H1 (cell line): ENCODE measurements at regions not wholly inside any gene's neighbourhood (a gene's known extent, or its start where the extent isn't known, plus 50 kb on each side); places are given as distances from the start of the nearest gene placed in this dataset.

Experiments used
- CTCF ChIA-PET: fragments of 300-600 bp; sonication (Branson Sonifier 250); formaldehyde crosslinking; loops from one replicate; lab custom pipeline; 2021; ENCODE audit not compliant: partially characterized antibody; lab: Charles Lee
- POLR2A ChIA-PET: fragments of 300-600 bp; sonication (Branson Sonifier 250); formaldehyde crosslinking; loops from one replicate; lab custom pipeline; 2021; ENCODE audit warnings: inconsistent platforms; ENCODE audit not compliant: partially characterized antibody; lab: Charles Lee
- DNase-seq, 2 experiments: peaks; one replicate each; pipeline versions ENCODE4 v3.0.0 to v3.0.0-alpha.2; 2010 to 2022; ENCODE audit warnings: low spot score in 2 of 2, low read depth in 1 of 2, mixed read lengths in 1 of 2
- FAIRE-seq: peaks from 2 replicates; lab custom pipeline; 2011; peaks lifted over from hg19 to GRCh38; lab: Jason Lieb, UNC
- H2AFZ ChIP-seq: 2 replicates; pipeline ENCODE4 v1.8.1; 2012; ENCODE audit warnings: low read length, inconsistent platforms
- H2AK5ac ChIP-seq: 2 replicates; pipeline ENCODE4 v1.6.1; 2013; ENCODE audit warnings: low read depth, low read length
- H2BK120ac ChIP-seq: replicated peaks from 2 replicates; pipeline ENCODE3; 2013; ENCODE audit warnings: low read depth, low read length, inconsistent platforms
- H2BK12ac ChIP-seq: 2 replicates; pipeline ENCODE4 v1.6.1; 2013; ENCODE audit warnings: low read depth, low read length
- H2BK15ac ChIP-seq: 2 replicates; pipeline ENCODE4 v1.6.1; 2013; ENCODE audit warnings: low read length
- H2BK20ac ChIP-seq: 2 replicates; pipeline ENCODE4 v1.6.1; 2013; ENCODE audit warnings: low read length
- H2BK5ac ChIP-seq: 2 replicates; pipeline ENCODE4 v1.6.1; 2013; ENCODE audit warnings: low read depth, low read length
- H3K14ac ChIP-seq: 2 replicates; pipeline ENCODE4 v1.6.1; 2013; ENCODE audit warnings: inconsistent platforms; ENCODE audit not compliant: insufficient read length
- H3K18ac ChIP-seq: 2 replicates; pipeline ENCODE4 v1.6.1; 2013; ENCODE audit warnings: low read length; ENCODE audit errors: extremely low read depth
- H3K23ac ChIP-seq: 2 replicates; pipeline ENCODE4 v1.6.1; 2013; ENCODE audit warnings: inconsistent platforms; ENCODE audit not compliant: insufficient read length
- H3K23me2 ChIP-seq: 2 replicates; pipeline ENCODE4 v1.6.1; 2013; ENCODE audit warnings: low read depth, low read length
- H3K27ac ChIP-seq: 2 replicates; pipeline ENCODE4 v1.6.1; 2011; ENCODE audit warnings: low read depth, low read length, inconsistent platforms
- H3K27me3 ChIP-seq, 4 experiments: replicated peaks in 1 of 4; 1 replicate in 1 of 4; 2 replicates in 3 of 4; pipeline versions ENCODE4 v1.6.1 to v1.8.1; 2011 to 2013; ENCODE audit warnings: low read length in 3 of 4, mild to moderate bottlenecking in 3 of 4, inconsistent platforms in 2 of 4, mixed read lengths in 2 of 4, moderate library complexity in 1 of 4; ENCODE audit not compliant: control insufficient read depth in 3 of 4, insufficient read depth in 3 of 4; ENCODE audit errors: extremely low read depth in 1 of 4
- H3K36me3 ChIP-seq, 4 experiments: 2 replicates each; pipeline versions ENCODE4 v1.6.1 to v1.8.1; 2011 to 2013; ENCODE audit warnings: mild to moderate bottlenecking in 4 of 4, low read length in 3 of 4, moderate library complexity in 2 of 4, control low read depth in 1 of 4, inconsistent platforms in 1 of 4; ENCODE audit not compliant: insufficient read depth in 4 of 4, control insufficient read depth in 2 of 4
- H3K4ac ChIP-seq: replicated peaks from 2 replicates; pipeline ENCODE3; 2013; ENCODE audit warnings: low read length, low read depth, mixed read lengths, inconsistent platforms; ENCODE audit not compliant: insufficient read length
- H3K4me1 ChIP-seq, 4 experiments: replicated peaks in 1 of 4; 1 replicate in 1 of 4; 2 replicates in 3 of 4; pipeline versions ENCODE4 v1.6.1 to v1.8.1; 2011 to 2013; ENCODE audit warnings: low read length in 3 of 4, inconsistent platforms in 2 of 4, mixed read lengths in 1 of 4; ENCODE audit not compliant: insufficient read depth in 4 of 4, control insufficient read depth in 3 of 4
- H3K4me2 ChIP-seq, 2 experiments: 2 replicates each; pipeline versions ENCODE4 v1.6.1 to v1.8.1; 2011 to 2013; ENCODE audit warnings: low read depth in 2 of 2, low read length in 2 of 2, control low read depth in 1 of 2, inconsistent platforms in 1 of 2, mild to moderate bottlenecking in 1 of 2; ENCODE audit not compliant: insufficient read depth in 1 of 2
- H3K4me3 ChIP-seq, 4 experiments: fragments of 200-600, 300-600 bp in 1 of 4; sonication (generic), shearing (Covaris generic), sonication (Bioruptor Twin) in 1 of 4; 2 replicates each; pipeline versions ENCODE4 v1.5.1 to v1.8.1; 2011 to 2016; ENCODE audit warnings: low read length in 4 of 4, low read depth in 3 of 4, control low read depth in 2 of 4, inconsistent platforms in 2 of 4, mild to moderate bottlenecking in 2 of 4, mixed read lengths in 1 of 4, moderate library complexity in 1 of 4; ENCODE audit not compliant: insufficient read depth in 2 of 4; ENCODE audit errors: extremely low read depth in 1 of 4
- H3K56ac ChIP-seq: replicated peaks from 2 replicates; pipeline ENCODE3; 2013; ENCODE audit warnings: low read depth, mild to moderate bottlenecking, mixed read lengths, low read length, inconsistent platforms; ENCODE audit not compliant: insufficient read length
- H3K79me1 ChIP-seq: 2 replicates; pipeline ENCODE4 v1.6.1; 2013; ENCODE audit warnings: low read depth, low read length, control low read depth
- H3K79me2 ChIP-seq, 2 experiments: 2 replicates each; pipeline versions ENCODE4 v1.6.1 to v1.8.1; 2012 to 2013; ENCODE audit warnings: low read length in 2 of 2, mild to moderate bottlenecking in 2 of 2, inconsistent platforms in 1 of 2; ENCODE audit not compliant: insufficient read depth in 2 of 2, control insufficient read depth in 1 of 2
- H3K9ac ChIP-seq, 4 experiments: replicated peaks in 1 of 4; 1 replicate in 1 of 4; 2 replicates in 3 of 4; pipeline versions ENCODE4 v1.6.1 to v1.8.1; 2011 to 2013; ENCODE audit warnings: low read depth in 3 of 4, low read length in 3 of 4, control low read depth in 2 of 4, mild to moderate bottlenecking in 2 of 4, moderate library complexity in 2 of 4, inconsistent platforms in 1 of 4; ENCODE audit errors: extremely low read depth in 1 of 4
- H3K9me3 ChIP-seq, 2 experiments: 2 replicates each; pipeline versions ENCODE4 v1.6.1 to v1.8.1; 2012 to 2013; ENCODE audit warnings: mild to moderate bottlenecking in 2 of 2, moderate library complexity in 2 of 2, control low read depth in 1 of 2, inconsistent platforms in 1 of 2, low read depth in 1 of 2, low read length in 1 of 2, mixed read lengths in 1 of 2; ENCODE audit not compliant: insufficient read depth in 2 of 2
- H4K20me1 ChIP-seq, 2 experiments: replicated peaks in 1 of 2; 2 replicates each; pipeline versions ENCODE3 to v1.8.1; 2011 to 2013; ENCODE audit warnings: inconsistent platforms in 2 of 2, low read length in 2 of 2, mild to moderate bottlenecking in 1 of 2; ENCODE audit not compliant: insufficient read depth in 2 of 2, control insufficient read depth in 1 of 2
- H4K5ac ChIP-seq: 2 replicates; pipeline ENCODE4 v1.6.1; 2013; ENCODE audit warnings: low read length, low read depth, mixed read lengths, inconsistent platforms; ENCODE audit not compliant: insufficient read length
- H4K8ac ChIP-seq: 2 replicates; pipeline ENCODE4 v1.8.0; 2013; ENCODE audit warnings: mild to moderate bottlenecking, moderate library complexity, low read length, inconsistent platforms; ENCODE audit not compliant: insufficient read depth; ENCODE audit errors: extremely low read depth
- H4K91ac ChIP-seq: replicated peaks from 2 replicates; pipeline ENCODE3; 2013; ENCODE audit warnings: low read length, mixed read lengths, inconsistent platforms; ENCODE audit not compliant: insufficient read length
- CEBPB ChIP-seq: IDR thresholded peaks from 2 replicates; pipeline ENCODE4 v1.6.1; 2012; ENCODE audit warnings: low read depth, low read length
- CREB1 ChIP-seq: IDR thresholded peaks from 2 replicates; pipeline ENCODE4 v1.6.1; 2012; ENCODE audit warnings: inconsistent platforms
- EGR1 ChIP-seq: IDR thresholded peaks from 2 replicates; pipeline ENCODE4 v1.6.1; 2011; ENCODE audit warnings: low read depth, low read length, borderline replicate concordance
- EP300 ChIP-seq, 2 experiments: IDR thresholded peaks; 1 replicate in 1 of 2; 2 replicates in 1 of 2; pipeline ENCODE4 v1.6.1; 2011 to 2012; ENCODE audit warnings: low read depth in 2 of 2, low read length in 2 of 2, mild to moderate bottlenecking in 2 of 2, borderline replicate concordance in 1 of 2, inconsistent platforms in 1 of 2, moderate library complexity in 1 of 2
- GTF2F1 ChIP-seq: IDR thresholded peaks from 2 replicates; pipeline ENCODE4 v1.6.1; 2012; ENCODE audit warnings: low read depth, low read length, improper control_type of control experiment, borderline replicate concordance
- NANOG ChIP-seq: IDR thresholded peaks from 2 replicates; pipeline ENCODE4 v1.6.1; 2011; ENCODE audit warnings: low read length, low read depth, mild to moderate bottlenecking, inconsistent platforms; ENCODE audit not compliant: insufficient read depth, poor library complexity, severe bottlenecking
- POLR2A ChIP-seq, 2 experiments: IDR thresholded peaks; 1 replicate in 1 of 2; 2 replicates in 1 of 2; pipeline ENCODE4 v1.6.1; 2011; ENCODE audit warnings: low read depth in 2 of 2, low read length in 2 of 2, mild to moderate bottlenecking in 2 of 2; ENCODE audit errors: control extremely low read depth in 1 of 2
- RFX5 ChIP-seq: IDR thresholded peaks from 2 replicates; pipeline ENCODE4 v1.6.1; 2011; ENCODE audit warnings: low read depth, low read length, improper control_type of control experiment, borderline replicate concordance
- RNF2 ChIP-seq: fragments of 200-900, 300-1000 bp; sonication (generic); IDR thresholded peaks from 2 replicates; pipeline ENCODE4 v1.7.1; 2016; ENCODE audit warnings: borderline replicate concordance, low read depth, mild to moderate bottlenecking, antibody characterized with exemption, low read length; ENCODE audit not compliant: poor library complexity, severe bottlenecking; ENCODE audit errors: missing control alignments
- SIN3A ChIP-seq, 2 experiments: IDR thresholded peaks in 1 of 2; conservative IDR thresholded peaks in 1 of 2; 2 replicates each; pipeline ENCODE4 v1.6.1; 2011 to 2012; ENCODE audit warnings: low read length in 2 of 2, improper control_type of control experiment in 1 of 2, low read depth in 1 of 2, mild to moderate bottlenecking in 1 of 2
- SIRT6 ChIP-seq: IDR thresholded peaks from one replicate; pipeline ENCODE4 v1.7.1; 2012; ENCODE audit warnings: low read length, inconsistent platforms
- SP4 ChIP-seq: IDR thresholded peaks from 2 replicates; pipeline ENCODE4 v1.6.1; 2012; ENCODE audit warnings: low read length, inconsistent platforms
- TAF1 ChIP-seq: IDR thresholded peaks from 2 replicates; pipeline ENCODE4 v1.6.1; 2011; ENCODE audit warnings: mild to moderate bottlenecking, low read depth, low read length
- USF2 ChIP-seq: IDR thresholded peaks from 2 replicates; pipeline ENCODE4 v1.6.1; 2011; ENCODE audit warnings: low read length, improper control_type of control experiment
- WGBS, 2 experiments: shearing (Covaris generic) in 1 of 2; methylation state at CpG; one replicate each; pipeline versions ENCODE4 v1.1.6 to v1.1.7; 2013 to 2015; ENCODE audit warnings: low lambda C conversion rate in 2 of 2, mixed read lengths in 2 of 2, inconsistent platforms in 1 of 2, low coverage in 1 of 2, missing lambda C conversion rate in 1 of 2; ENCODE audit not compliant: insufficient replicate concordance in 2 of 2, insufficient coverage in 1 of 2, insufficient read length in 1 of 2; ENCODE audit errors: extremely low coverage in 1 of 2, missing lambda C conversion rate in 1 of 2; 5-methylcytosine and 5-hydroxymethylcytosine counted together

DNA sequence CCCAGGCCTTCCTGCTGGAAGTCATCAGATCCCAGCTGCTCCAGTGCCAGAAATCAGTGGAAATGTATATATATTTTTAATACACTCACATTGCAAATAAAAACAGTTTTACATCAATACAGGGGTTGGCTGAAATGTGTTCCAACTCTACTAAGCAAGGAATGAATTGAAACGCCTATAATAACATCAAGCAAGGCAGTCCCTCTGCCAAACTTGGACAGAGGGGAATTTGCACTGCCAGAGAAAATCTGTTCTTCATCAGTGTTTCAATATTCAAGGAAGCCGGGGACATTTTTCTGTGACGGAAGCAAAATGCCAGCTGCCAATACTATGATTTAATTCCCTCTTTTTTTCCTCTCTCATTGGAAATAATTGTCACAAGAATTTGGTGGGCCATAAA lies 335.3 kb downstream of the TNS1 start:
- 87% methylated on average over 3 of the region's 3 CpGs; no CpG with 5 or more reads in 1 of the 2 experiments for WGBS, 2 experiments
- no peak for DNase-seq
- Histone ChIP-seq H4K91ac (no peak overlapping the region), H3K14ac (no peak overlapping the region), H3K9ac (no peak overlapping the region), H4K20me1 (no peaks in the 10 kb centered on the region), H3K18ac (no peak overlapping the region), H2BK120ac (no peak overlapping the region), H2BK20ac (no peak overlapping the region), H2AK5ac (no peak overlapping the region), H2BK12ac (no peak overlapping the region), H3K23me2 (no peaks in the 10 kb centered on the region), H3K4ac (no peak overlapping the region), H3K56ac (no peak overlapping the region), H2BK5ac (no peak overlapping the region), H3K79me1 (no peaks in the 10 kb centered on the region), H2AFZ (no peak overlapping the region), H3K36me3 (no peaks in the 10 kb centered on the region), H3K9me3 (no peaks in the 10 kb centered on the region), H3K27me3 (no peaks in the 10 kb centered on the region), H3K4me1 (no peaks in the 10 kb centered on the region), H4K8ac (no peak overlapping the region), H3K79me2 (no peaks in the 10 kb centered on the region), H4K5ac (no peak overlapping the region), H3K4me2 (no peak overlapping the region), H3K4me3 (no peak overlapping the region), H2BK15ac (no peak overlapping the region), H3K27ac (no peak overlapping the region), H3K23ac (no peak overlapping the region)
- ChIA-PET CTCF (interaction anchor here (1.0 to 4.5 kb wide), 4 partner anchors 13 to 144 kb away, joined by 3 to 32 read pairs (median 4); no protein-coding TSS in a partner anchor), POLR2A (no interaction called here)
- FAIRE-seq = no peak
- TF ChIP-seq TAF1 (no peak), CEBPB (no peak), RFX5 (no peak), SP4 (no peak), GTF2F1 (no peak), USF2 (no peak), SIN3A (conservative IDR thresholded peaks at IDR 0.05 in 1 of 2, IDR thresholded peaks at IDR 0.05 in 1 of 2; ENCODE audit: low read depth in 1 of 2, low read length in 2 of 2) (no peak), SIRT6 (no peak), EGR1 (no peak), POLR2A (IDR thresholded peaks at IDR 0.05; ENCODE audit: control extremely low read depth in 1 of 2, low read depth in 2 of 2, low read length in 2 of 2) (no peak), RNF2 (no peak), EP300 (IDR thresholded peaks at IDR 0.05; ENCODE audit: borderline replicate concordance in 1 of 2, low read depth in 2 of 2, low read length in 2 of 2) (no peak), NANOG (no peak), CREB1 (no peak)
